GM19438 (cell line): ENCODE measurements at regions not wholly inside any gene's neighbourhood (a gene's known extent, or its start where the extent isn't known, plus 50 kb on each side); places are given as distances from the start of the nearest gene placed in this dataset.
A peak's percentile ranks its signal among the peaks of the same experiment; 100 is the strongest.
"Not testable (repeated sequence)": the region's sequence is repeated elsewhere in the genome, so short reads cannot be mapped to it uniquely, and the experiment has no call there.

Experiments used
- ATAC-seq: cut with Tn5 transposase; IDR thresholded peaks from one replicate; pipeline ENCODE4 v1.9.1; 2021; ENCODE audit warnings: low read depth; ENCODE audit not compliant: unreplicated experiment

DNA sequence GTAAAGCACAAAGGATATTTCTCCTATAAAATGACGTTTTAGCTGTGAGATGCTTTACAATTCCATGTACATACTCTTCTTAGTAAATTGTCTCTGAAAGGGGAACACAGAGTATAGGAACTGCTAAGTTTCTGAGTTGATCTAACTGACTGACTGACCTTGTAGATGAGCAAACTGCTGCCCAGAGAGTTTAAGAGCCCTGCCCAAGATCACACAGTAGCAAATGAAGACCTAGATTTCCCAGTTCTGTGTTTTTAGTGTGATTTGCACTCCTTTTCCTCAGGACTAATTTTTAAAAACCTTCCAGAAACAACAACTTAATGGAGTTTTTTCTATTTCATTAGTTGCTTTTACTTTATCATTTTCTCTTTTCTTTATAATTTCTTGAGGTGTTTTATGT, 247.7 kb downstream of the PDCD6IP start:
- ATAC-seq: no peak

DNA sequence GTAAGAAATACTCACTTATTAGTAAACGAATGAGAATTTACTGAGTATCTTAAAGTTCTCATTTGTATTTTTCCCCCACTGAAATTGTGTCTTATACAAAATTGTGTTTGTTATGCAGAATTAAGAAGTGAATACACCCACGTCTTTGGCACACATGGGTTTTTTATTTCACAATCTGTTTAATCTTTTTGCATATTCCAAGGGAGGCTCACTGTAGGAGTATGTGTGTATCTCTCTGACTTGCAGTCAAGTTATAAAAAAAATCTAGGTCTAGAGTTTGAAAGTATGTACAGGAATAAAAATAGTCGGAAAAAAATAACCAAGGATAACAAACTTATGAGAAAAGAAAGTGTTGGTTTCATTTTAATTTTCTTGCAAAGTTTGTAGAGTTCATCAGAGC, 255.2 kb downstream of the PDCD6IP start:
- no peak for ATAC-seq

DNA sequence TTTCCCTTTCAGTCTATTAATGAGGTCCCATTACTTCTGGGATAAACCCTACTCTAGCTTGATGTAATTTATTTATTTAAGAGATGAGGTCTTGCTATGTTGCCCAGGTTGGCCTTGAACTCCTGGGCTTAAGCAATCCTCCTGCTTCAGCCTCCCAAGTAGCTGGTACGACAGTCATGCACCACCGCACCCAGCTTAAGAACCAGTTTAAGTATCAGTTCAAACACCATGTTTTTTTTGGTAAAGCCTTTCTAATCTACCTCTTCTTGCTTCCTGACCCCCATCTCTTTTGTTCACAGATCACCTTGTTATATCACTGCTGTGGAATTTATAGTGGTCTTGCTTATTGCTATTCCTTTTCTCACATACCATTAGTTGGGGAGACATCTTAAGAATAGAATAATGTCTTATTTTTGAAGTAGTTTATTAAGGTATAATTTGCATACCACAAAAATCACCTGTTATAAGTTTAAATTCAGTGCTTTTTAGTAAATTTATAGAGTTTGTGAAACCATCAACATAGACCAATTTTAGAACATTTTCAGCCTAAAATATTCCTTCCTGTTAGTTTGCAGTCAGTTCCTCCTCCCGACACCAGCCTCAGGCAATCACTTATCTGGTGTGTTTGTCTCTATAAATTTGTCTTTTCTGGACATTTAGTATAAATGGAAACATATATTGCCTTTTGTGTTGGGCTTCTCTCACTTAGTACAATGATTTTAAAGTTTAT, 257.9 kb downstream of the PDCD6IP start:
- peak; percentile 25 for ATAC-seq

DNA sequence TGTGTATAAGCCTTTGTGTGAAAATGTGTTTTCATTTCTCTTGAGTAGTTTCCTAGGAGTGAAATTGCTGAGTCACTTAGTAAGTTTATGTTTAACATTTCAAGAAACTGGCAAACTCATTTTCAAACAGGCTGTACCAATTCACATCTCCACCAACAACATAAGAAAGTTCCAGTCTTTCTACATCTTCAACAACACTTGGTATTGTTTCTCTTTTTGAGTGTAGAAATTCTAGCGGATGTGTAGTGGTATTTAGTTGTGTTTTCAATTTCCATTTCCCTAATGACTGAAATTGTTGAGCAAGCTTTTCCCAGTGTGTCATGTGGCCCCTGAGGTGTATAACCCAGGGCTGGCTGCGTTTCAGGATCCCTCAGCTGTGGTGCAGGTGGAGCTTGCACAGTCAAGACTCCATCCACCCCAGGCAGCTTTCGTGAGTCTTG, 258.5 kb downstream of the PDCD6IP start:
- ATAC-seq: peak; percentile 92

DNA sequence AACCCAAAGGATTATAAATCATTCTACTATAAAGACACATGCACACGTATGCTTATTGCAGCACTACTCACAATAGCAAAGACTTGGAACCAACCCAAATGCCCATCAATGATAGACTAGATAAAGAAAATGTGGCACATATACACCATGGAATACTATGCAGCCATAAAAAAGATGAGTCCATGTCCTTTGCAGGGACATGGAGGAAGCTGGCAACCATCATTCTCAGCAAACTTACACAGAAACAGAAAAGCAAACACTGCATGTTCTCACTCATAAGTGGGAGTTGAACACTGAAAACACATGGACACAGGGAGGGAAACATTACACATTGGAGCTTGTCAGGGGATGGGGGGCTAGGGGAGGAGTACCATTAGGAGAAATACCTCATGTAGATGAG, 262.6 kb downstream of the PDCD6IP start:
- ATAC-seq: not testable (repeated sequence)

DNA sequence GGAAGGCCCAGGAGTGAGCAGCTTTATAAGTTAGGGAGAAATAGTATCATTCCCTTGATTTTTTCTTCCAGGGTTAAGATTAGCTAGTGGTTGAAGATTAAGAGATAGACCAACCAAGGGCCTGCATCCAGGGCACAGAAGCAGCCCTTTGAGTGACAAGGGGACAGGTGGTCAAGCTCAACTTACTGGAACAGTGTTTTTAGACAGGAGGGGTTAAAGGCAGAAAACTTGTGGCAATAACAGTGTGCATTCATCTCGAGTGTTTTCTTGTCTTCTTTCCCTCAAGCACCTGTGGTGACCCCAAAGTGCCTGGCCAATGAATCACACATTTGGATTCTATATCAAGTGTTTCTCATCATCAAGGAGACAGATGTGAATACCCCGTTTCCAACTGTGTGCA, 267.5 kb downstream of the PDCD6IP start:
- no peak for ATAC-seq

DNA sequence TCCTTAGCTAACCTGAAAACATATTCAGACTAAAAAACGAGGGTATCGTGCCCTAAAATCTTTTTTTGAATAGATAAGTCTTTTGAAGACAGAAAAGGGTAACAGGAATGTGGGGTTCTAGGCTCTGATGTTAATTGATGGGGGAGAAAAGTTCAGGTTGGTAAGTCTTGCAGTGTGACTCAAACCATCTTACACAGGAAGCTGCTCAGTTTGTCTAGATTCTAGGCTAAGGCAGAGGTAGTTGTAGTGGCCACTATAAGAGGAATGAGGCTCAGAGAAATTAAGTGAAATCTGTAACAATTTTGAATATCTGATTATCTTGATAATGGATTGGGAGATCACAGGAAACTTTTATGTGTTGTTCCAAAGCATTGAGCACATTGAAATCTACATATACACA, 267.9 kb downstream of the PDCD6IP start:
- ATAC-seq: no peak

DNA sequence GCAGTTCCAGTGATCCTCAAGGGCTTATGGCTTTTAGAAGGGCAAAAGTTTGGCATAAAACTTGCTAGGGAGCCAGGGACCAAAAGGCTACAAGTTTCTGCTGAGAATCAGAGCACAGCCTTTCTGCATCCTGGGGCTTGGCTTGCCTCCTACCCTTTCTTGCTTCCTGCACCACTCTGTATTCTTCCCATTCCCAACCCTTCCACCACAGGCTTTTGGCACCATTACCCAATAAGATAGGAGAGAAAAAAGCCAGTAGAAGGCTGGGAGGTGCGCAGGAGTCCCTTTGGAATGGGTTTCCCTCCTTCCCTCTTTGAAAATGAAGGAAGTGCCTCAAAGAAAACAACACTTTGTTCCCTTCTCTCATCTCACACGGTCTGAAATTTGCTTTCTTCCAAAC, 268.6 kb downstream of the PDCD6IP start:
- ATAC-seq: no peak

DNA sequence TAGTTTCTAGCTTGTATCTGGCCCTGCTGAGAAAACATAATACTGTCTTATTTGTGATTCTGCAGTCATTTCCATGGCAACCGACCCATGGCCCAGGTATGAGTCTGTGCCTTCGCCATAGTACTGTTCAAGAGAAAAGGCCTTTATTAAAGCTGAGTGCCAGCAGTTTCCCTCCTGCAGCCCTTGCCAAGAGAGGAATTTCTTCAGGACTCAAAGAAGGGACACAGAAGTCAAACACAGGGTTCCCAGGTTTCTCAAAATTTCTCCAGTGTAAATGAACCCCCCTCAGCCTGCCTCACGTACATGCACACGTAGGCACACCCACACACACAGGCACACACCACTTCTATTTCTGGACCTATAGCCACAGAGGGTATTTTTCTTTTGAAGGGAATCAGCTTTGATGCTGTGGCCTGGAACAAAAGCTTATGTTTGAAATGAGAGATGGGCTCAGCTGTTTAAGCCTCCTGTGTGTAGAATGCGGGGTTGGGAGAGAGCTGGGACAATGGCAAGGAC, 269.2 kb downstream of the PDCD6IP start:
- no peak for ATAC-seq

DNA sequence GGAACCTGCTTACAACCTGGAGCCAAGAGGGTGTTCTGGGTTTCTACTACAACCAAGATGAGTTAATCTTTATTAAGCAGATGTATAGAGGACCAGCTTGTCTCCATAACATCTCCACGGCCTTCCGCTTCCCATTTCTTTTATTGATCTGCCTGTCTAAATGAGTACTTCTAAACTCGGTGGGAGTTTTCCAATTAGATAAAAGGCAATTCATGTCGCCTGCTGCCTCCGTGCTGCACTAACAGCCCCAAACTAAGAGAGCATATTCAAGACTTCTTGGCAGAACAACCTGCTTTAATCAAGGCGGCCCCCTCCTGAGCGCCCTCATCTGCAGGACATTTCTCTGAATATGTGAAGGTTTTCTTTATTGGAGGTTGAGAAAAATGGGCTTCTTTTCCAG, 270.1 kb downstream of the PDCD6IP start:
- ATAC-seq: no peak

DNA sequence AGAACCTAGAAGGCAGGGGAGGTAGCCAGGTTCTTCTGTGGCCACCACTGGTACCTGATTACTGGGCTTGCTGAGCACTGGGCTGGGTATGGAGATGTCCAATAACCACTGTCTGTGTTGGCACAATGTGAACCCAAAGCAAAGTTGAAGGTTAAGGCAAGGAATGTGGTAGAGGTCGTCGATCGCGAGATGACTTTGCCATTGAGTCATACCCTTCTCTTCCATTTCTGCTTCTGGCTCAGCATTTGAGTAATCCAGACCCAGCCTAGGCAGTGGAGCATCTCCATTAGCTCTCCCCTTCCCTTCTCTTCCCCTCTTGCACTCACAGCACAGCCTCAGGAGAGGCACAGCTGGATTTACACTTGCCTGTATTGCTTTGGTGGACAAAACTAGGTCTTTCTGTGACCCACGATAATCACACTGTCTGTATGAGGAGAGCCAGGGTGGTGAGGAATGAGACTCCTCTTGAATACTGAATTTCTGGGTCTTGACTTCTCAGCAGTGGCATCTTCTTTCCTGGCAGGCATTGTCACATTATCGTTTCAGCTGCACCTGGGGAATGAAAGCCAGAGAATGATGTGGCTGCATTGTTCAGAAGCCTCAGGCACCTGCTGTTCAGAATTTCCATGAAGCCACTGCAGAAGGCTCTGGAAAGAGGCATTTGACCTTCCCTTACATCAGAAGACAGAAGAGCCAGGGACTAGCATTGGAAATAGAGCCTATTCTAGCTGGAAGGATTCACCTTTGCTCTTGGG, 272.6 kb downstream of the PDCD6IP start:
- no peak for ATAC-seq

DNA sequence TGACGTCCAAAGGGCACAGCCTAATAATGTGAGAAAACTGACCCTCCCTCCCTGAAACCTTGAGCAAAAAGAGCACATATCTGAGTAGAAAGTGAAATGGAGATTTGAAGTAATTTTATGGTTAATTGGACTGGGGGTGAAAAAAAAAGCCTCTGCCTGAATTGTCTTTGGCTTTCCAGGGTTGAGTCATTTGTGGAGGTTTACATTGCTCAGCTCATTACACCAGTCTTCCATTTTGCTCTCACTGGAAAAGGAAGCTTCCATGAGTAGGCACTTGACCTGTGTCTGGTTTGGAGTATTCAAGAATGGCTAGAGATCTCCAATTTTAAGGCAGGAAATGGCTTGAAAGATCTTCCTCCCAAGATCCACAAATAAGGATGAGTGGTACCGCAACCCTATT, 273.9 kb downstream of the PDCD6IP start:
- ATAC-seq: no peak

DNA sequence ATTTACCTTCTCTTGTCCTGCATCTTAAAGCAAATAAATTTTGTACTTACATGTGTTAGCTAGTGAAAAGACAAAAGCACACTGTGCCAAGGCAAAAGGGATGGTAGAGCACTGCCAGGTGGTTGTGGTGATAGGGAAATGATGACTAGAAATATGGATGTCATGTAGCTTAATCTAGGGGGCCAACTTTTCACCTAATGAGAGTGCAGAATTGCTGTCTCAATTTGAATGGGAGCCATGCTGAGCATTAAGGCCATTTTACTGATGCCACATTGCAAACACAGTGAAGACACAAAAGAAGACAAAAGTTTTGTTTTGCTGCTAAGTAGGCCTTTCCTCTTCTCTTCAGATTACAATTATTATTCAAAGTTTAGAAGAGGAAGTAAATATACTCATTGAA, 274.7 kb downstream of the PDCD6IP start:
- no peak for ATAC-seq

DNA sequence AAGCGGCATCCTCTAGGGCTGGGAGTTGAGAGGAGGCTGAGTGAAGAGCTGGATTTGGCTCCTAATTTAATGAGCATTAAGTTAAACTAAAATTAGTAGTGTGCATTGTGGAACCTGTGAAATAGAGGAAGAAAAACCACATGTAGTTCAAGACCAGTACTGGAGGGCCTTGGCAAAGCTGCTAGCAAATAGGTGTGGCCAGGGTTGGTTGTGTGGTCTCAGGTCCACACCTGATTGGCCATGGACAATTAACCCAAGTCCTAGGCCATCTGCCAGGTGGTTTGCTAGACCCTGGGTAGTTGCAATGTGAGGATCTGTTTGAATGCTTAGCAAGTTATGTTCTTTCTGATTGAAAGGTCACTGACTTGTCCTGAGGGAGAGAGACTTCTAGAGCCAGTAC, 275.5 kb downstream of the PDCD6IP start:
- ATAC-seq: no peak

DNA sequence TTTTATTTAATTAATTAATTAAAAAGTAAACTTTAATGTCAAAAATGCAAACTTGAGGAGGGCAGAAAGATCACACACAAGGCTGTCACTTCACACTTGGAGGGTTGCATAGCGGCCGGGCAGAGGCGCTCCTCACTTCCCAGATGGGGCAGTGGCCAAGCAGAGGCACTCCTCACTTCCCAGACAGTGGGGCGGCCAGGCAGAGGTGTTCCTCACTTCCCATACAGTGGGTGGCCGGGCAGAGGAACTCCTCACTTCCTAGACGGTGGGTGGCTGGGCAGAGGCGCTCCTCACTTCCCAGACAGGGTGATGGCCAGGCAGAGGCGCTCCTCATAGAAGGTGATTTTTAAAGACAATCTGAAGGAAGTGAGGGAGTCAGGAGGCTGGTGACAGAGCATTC, 277.5 kb downstream of the PDCD6IP start:
- no peak for ATAC-seq

DNA sequence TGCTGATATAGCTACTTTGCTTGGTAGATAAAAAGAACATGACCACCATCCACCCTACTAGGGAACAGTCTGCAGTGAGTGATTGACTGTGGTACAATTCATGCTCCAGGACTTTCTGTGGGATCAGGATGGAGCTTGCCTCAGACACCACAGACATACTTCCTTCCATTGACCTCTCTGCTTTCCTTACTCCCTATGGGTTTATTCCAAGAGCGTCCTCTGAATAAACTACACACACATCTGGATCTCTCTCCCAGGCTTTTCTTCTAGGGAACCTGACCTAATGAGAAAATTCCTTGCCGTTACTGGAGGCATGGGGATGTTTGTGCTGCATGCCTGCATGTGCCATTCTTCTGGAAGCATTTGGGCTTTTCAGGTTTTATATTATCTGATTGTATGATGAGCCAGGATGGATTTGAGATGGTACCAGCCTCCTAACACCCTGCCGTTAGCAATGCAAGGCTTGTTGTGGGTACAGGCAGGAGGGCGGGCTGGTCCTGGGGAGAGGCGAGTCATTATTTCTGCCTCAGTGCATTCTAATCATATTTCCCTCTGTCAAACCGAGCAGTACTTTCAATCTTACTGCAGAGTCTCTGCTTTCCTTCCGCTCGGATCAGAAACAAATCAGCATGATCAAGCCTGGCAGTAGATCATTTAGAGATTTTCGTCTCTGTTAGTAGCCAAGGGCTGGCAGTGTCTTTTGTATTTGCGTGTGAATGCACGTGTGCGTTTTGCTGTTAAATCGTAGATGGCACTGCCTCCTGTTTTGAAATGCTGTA, 279.2 kb downstream of the PDCD6IP start:
- peak; percentile 77 for ATAC-seq

DNA sequence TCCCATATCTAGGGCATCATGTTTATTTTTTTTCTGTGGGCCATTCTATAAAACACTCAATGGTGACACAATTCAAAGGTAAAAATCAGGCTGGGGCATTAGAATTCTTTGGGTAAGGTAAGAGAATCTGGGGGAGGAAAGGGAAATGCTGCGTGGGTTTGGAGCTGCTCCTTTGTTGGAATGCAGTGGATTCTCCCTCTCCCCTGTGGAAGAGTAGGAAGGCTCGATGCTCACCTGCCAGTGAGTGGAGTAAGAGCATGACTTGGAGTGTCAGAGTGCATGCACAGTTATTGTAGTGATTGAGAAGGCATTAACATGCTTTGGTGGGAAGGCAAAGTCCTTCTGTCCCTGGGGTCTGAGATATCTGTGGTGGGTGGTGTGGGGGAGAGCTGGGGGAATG, 280.0 kb downstream of the PDCD6IP start:
- ATAC-seq: no peak

DNA sequence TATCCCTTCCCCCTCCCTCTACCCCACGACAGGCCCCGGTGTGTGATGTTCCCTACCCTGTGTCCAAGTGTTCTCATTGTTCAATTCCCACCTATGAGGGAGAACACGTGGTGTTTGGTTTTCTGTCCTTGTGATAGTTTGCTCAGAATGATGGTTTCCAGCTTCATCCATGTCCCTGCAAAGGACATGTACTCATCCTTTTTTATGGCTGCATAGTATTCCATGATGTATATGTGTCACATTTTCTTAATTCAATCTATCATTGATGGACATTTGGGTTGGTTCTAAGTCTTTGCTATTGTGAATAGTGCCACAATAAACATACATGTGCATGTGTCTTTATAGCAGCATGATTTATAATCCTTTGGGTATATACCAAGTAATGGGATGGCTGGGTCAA, 281.4 kb downstream of the PDCD6IP start:
- not testable (repeated sequence) for ATAC-seq

DNA sequence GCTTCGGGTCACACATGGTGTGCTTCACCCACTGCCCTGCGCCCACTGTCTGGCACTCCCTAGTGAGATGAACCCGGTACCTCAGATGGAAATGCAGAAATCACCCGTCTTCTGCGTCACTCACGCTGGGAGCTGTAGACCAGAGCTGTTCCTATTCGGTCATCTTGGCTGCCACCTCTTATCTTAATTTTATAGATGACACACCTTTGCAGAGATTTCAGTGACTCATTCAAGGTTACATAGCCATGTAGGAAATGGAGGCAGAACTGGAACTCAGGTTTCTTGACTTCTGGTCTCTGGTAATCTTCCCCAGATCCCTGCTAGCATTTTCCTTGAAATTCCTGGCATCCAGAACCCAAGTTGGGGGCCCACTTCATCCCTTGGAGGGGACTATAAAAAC, 291.9 kb downstream of the PDCD6IP start:
- not testable (repeated sequence) for ATAC-seq

DNA sequence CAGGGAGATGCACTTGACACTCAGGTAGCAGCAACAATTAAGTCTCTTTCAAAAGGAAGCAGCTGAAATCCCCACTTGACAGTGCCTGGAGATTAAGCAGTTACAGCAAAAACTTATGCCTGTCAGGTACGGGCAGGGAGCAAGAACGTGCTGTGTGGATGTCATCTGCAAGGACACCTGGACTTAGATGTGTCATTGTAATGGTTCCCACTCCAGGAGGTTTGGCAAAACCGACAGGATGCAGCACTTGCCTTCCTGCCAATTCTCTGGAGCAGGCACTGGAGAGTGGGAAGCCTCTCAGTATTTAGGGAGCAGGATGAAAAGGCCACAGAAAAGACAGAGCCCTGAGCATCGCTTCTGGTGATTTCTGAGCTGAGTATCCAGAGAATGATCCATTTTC, 292.4 kb downstream of the PDCD6IP start:
- no peak for ATAC-seq

DNA sequence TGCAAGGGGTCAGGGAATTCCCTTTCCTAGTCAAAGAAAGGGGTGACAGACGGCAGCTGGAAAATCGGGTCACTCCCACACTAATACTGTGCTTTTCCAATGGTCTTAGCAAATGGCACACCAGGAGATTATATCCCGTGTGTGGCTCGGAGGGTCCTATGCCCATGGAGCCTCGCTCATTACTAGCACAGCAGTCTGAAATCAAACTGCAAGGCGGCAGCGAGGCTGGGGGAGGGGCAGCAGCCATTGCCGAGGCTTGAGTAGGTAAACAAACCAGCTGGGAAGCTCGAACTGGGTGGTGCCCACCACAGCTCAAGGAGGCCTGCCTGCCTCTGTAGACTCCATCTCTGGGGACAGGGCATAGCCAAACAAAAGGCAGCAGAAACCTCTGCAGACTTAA, 295.9 kb downstream of the PDCD6IP start:
- not testable (repeated sequence) for ATAC-seq
